Glutamatergic neuron (in vitro differentiated cells): ENCODE measurements at regions not wholly inside any gene's neighbourhood (a gene's known extent, or its start where the extent isn't known, plus 50 kb on each side); places are given as distances from the start of the nearest gene placed in this dataset.

Experiments
- DNase-seq: peaks from one replicate; pipeline ENCODE4 v3.0.0; 2022
- H3K27ac Mint-ChIP-seq: one replicate; pipeline ENCODE4 v1.8.0; 2020; ENCODE audit warnings: mild to moderate bottlenecking, mixed read lengths, inconsistent platforms; ENCODE audit not compliant: unreplicated experiment
- H3K27me3 Mint-ChIP-seq: one replicate; pipeline ENCODE4 v1.8.0; 2020; ENCODE audit warnings: mild to moderate bottlenecking, moderate library complexity, mixed read lengths, inconsistent platforms; ENCODE audit not compliant: unreplicated experiment
- H3K36me3 Mint-ChIP-seq: one replicate; pipeline ENCODE4 v1.8.0; 2020; ENCODE audit warnings: mild to moderate bottlenecking, mixed read lengths, inconsistent platforms; ENCODE audit not compliant: unreplicated experiment
- H3K4me1 Mint-ChIP-seq: one replicate; pipeline ENCODE4 v1.8.0; 2020; ENCODE audit warnings: mild to moderate bottlenecking, low read depth, mixed read lengths, inconsistent platforms; ENCODE audit not compliant: unreplicated experiment
- H3K4me3 Mint-ChIP-seq: one replicate; pipeline ENCODE4 v1.8.0; 2020; ENCODE audit warnings: mild to moderate bottlenecking, mixed read lengths, inconsistent platforms; ENCODE audit not compliant: unreplicated experiment
- H3K9me3 Mint-ChIP-seq: one replicate; pipeline ENCODE4 v1.8.0; 2020; ENCODE audit warnings: mild to moderate bottlenecking, moderate library complexity, mixed read lengths, inconsistent platforms; ENCODE audit not compliant: unreplicated experiment
- TF ChIP-seq, protein P1 (sequence below): fragments of 200-600 bp; sonication (generic); IDR thresholded peaks from one replicate; pipeline ENCODE4 v1.5.0; 2021; ENCODE audit not compliant: partially characterized antibody, unreplicated experiment

- Mint-ChIP-seq H3K27me3 (peaks cover 15% of the 10 kb centered on the region), H3K4me1 (peaks cover 24% of the 10 kb centered on the region), H3K9me3 (peaks cover 19% of the 10 kb centered on the region), H3K4me3 (no peak overlapping the region), H3K27ac (no peak overlapping the region), H3K36me3 (no peaks in the 10 kb centered on the region)
- TF ChIP-seq, protein P1, sequence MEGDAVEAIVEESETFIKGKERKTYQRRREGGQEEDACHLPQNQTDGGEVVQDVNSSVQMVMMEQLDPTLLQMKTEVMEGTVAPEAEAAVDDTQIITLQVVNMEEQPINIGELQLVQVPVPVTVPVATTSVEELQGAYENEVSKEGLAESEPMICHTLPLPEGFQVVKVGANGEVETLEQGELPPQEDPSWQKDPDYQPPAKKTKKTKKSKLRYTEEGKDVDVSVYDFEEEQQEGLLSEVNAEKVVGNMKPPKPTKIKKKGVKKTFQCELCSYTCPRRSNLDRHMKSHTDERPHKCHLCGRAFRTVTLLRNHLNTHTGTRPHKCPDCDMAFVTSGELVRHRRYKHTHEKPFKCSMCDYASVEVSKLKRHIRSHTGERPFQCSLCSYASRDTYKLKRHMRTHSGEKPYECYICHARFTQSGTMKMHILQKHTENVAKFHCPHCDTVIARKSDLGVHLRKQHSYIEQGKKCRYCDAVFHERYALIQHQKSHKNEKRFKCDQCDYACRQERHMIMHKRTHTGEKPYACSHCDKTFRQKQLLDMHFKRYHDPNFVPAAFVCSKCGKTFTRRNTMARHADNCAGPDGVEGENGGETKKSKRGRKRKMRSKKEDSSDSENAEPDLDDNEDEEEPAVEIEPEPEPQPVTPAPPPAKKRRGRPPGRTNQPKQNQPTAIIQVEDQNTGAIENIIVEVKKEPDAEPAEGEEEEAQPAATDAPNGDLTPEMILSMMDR: no peak
- DNase-seq: no peak
These were observed 52.5 kb upstream of the DMRTB1 start for GRCh38 chr1:53406551-53407235.

DNA sequence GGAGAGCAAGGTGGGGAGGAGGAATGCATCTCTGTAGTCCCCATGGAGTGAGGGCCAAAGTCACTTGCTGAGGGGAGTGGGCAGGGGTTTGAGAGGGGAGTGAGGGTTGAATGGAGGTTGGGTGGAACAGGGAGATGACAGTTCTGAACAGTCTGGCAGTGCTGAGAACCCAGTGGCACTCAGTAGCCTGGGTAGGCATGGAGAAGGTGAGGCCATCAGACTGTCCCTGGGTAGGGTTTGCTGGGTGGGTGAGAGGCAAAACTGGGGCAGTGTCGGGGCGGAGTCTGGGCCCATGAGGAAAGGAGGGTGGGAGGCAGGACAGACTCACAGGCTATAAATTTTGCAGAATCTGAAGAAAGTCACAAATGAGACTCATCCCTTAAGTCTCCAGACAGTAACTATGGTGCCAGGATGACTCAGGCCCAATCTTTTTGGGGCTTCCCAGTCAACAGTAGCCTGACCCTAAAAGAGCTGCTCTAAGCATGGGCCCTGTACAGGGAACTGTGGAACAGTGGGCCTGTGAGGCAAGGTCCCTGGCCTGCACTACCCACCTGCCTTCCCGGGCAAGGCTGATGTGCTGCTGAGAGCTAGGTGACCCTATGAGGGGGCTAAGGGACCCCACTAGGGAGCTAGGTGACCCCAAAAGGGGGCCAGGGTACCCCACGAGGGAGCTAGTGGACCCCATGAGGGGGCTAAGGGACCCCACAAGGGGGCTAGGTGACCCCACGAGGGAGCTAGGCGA lies 51.0 kb upstream of the DMRTB1 start:
- H3K27me3 Mint-ChIP-seq: peaks cover 15% of the 10 kb centered on the region
- H3K4me3 Mint-ChIP-seq: no peak overlapping the region
- H3K9me3 Mint-ChIP-seq: peaks cover 20% of the 10 kb centered on the region
- no peaks in the 10 kb centered on the region for H3K36me3 Mint-ChIP-seq
- H3K4me1 Mint-ChIP-seq: peaks cover 35% of the 10 kb centered on the region
- TF ChIP-seq, protein P1: no peak
- no peak for DNase-seq
- no peak overlapping the region for H3K27ac Mint-ChIP-seq

- DNase-seq: no peak
- peaks cover 35% of the 10 kb centered on the region for H3K4me1 Mint-ChIP-seq
- TF ChIP-seq, protein P1: no peak
- peaks cover 15% of the 10 kb centered on the region for H3K27me3 Mint-ChIP-seq
- peaks cover 20% of the 10 kb centered on the region for H3K9me3 Mint-ChIP-seq
- no peak overlapping the region for H3K27ac Mint-ChIP-seq
- no peak overlapping the region for H3K4me3 Mint-ChIP-seq
- H3K36me3 Mint-ChIP-seq: no peaks in the 10 kb centered on the region
These were observed 50.5 kb upstream of the DMRTB1 start for GRCh38 chr1:53408755-53409129.

DNA sequence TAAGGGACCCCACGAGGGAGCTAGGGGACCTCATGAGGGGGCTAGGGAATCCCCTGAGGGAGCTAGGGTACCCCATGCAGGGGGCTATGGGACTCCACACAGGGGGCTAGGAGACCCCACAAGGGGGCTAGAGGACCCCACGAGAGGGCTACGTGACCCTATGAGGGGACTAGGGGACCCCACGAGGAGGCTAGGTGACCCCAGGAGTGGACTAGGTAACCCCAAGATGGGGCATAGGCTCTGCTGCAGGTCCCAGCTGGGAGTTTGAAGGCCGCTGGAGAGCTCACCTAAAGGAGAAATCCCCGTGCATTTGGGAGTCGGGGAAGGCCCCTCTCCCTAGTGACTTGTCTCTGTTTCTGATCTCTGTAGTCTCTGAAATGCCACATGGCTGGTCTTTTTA lies 50.0 kb upstream of the DMRTB1 start:
- H3K9me3 Mint-ChIP-seq: peaks cover 24% of the 10 kb centered on the region
- TF ChIP-seq, protein P1: no peak
- H3K4me3 Mint-ChIP-seq: peak overlapping the region; percentile 81
- H3K27ac Mint-ChIP-seq: peak overlapping the region; percentile 95
- H3K36me3 Mint-ChIP-seq: no peaks in the 10 kb centered on the region
- peaks cover 36% of the 10 kb centered on the region for H3K4me1 Mint-ChIP-seq
- H3K27me3 Mint-ChIP-seq: peaks cover 15% of the 10 kb centered on the region
- no peak for DNase-seq
